T47D (cell line): ENCODE measurements at regions not wholly inside any gene's neighbourhood (a gene's known extent, or its start where the extent isn't known, plus 50 kb on each side); places are given as distances from the start of the nearest gene placed in this dataset.
"Not testable (repeated sequence)": the region's sequence is repeated elsewhere in the genome, so short reads cannot be mapped to it uniquely, and the experiment has no call there.

ENCODE experiments used
- DNase-seq, 2 experiments: peaks; one replicate each; pipeline versions ENCODE4 v3.0.0 to v3.0.0-alpha.2; 2011 to 2012; ENCODE audit warnings: low read depth in 1 of 2, low spot score in 1 of 2
- JUND ChIP-seq: IDR thresholded peaks from 2 replicates; pipeline ENCODE4 v1.6.1; 2012; ENCODE audit warnings: low read depth
- in situ Hi-C: cut with HindIII; loops from 2 replicates; pipeline ENCODE4 v1.10.0; 2016; ENCODE audit warnings: low sequenced_read_pairs, low pct_unique_long_range_greater_than_20kb

GRCh38 chr13:62799931-62800436, 1384.3 kb upstream of the PCDH20 start:
- DNase-seq, result no peak
- in situ Hi-C loops, result no loop called here
- TF ChIP-seq JUND, result no peak

DNA sequence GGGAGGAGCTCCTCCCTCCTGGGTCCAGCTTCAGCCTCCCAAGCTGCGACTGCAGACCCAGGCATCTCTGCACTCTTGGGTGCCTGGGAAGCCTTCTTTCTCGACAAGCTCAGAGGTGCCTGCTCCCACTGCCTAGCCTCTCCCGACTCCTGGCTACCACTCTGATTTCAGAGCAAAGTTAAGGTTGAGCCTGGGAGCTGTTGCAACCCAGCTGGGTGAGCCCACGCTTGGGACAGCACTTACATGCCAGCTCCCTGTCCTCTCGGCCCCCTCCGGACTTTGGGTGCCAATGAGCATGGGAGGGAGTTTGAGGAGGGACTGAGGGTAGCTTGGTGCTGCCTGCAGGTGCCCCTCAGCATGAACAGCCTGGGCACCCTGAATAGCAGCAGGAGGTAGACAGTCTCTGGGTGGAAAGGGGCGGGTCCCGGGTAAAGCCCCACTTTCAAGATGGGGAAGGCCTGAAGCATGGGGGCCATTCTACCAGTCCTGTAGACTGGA, 1383.4 kb upstream of the PCDH20 start:
- TF ChIP-seq JUND, result no peak
- DNase-seq, result no peak
- in situ Hi-C loops, result no loop called here

- no peak for DNase-seq
- no peak for TF ChIP-seq JUND
- in situ Hi-C loops, result no loop called here
Measured at GRCh38 chr13:62793850-62794249, 1378.2 kb upstream of the PCDH20 start.

- in situ Hi-C loops, result no loop called here
- DNase-seq, result no peak
- TF ChIP-seq JUND, result no peak
Measured at GRCh38 chr13:62781866-62782265, 1366.2 kb upstream of the PCDH20 start.

GRCh38 chr13:62779161-62779560, 1363.5 kb upstream of the PCDH20 start:
- no peak for DNase-seq
- in situ Hi-C loops, result no loop called here
- no peak for TF ChIP-seq JUND

GRCh38 chr13:62767473-62767872, 1351.8 kb upstream of the PCDH20 start:
- no peak for DNase-seq
- in situ Hi-C loops, result no loop called here
- TF ChIP-seq JUND, result no peak

- in situ Hi-C loops, result no loop called here
- no peak for DNase-seq
- TF ChIP-seq JUND, result no peak
Measured at GRCh38 chr13:62760724-62761123, 1345.1 kb upstream of the PCDH20 start.

- DNase-seq, result no peak
- in situ Hi-C loops, result no loop called here
- no peak for TF ChIP-seq JUND
Measured at GRCh38 chr13:62747629-62748028, 1332.0 kb upstream of the PCDH20 start.

DNA sequence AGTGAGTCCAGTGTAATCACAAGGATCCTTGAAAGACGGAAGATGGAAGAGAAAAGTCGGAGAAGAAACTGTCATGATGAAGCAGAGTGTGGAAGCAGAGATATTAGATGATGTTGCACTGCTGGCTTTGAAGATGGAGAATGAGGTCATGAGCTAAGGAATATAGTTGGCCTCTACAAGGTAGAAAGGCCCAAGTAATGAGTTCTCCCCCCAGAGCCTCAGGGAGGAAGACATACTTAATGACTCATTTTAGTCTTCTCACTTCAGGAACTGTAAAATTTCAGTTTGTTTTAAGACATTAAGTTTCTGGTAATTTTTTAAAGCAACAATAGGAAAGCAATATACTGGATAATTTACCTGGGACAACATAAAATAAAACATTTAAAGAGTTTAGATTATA, 1331.5 kb upstream of the PCDH20 start:
- in situ Hi-C loops, result no loop called here
- DNase-seq, result no peak
- TF ChIP-seq JUND, result no peak

DNA sequence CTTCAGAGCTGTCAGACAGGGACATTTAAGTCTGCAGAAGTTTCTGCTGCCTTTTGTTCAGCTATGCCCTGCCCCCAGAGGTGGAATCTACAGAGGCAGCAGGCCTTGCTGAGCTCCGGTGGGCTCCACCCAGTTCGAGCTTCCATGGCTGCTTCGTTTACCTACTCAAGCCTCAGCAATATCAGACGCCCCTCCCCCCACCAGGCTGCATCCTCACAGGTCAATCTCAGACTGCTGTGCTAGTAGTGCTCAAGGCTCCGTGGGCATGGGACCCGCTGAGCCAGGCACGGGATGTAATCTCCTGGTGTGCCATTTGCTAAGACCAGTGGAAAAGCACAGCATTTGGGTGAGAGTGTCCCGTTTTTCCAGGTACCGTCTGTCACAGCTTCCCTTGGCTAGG, 1314.1 kb upstream of the PCDH20 start:
- in situ Hi-C loops, DNase-seq: not testable (repeated sequence)

GRCh38 chr13:62721893-62722292, 1306.2 kb upstream of the PCDH20 start:
- no peak for DNase-seq
- in situ Hi-C loops, result no loop called here
- TF ChIP-seq JUND, result no peak

GRCh38 chr13:62711948-62712347, 1296.3 kb upstream of the PCDH20 start:
- DNase-seq, in situ Hi-C loops: not testable (repeated sequence)

DNA sequence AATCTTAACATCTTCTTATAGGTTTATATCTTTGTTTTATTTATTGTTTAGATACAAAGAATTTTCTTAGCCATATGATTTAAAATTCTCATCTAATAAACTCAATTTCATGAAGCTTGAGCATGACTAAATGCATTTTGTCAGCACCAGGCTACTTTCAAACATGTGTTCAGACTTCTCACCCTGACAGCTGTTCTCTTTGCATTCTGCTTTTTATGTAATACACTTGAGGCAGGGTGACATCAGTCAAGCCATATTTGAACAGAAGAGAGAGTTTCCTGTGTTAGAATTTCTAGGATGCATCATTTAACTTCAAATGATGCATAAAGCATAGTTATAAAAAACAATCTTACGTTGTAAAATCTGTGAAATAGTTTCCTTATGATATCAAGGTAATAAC, 1295.1 kb upstream of the PCDH20 start:
- in situ Hi-C loops, result no loop called here

GRCh38 chr13:62706048-62706447, 1290.4 kb upstream of the PCDH20 start:
- no peak for TF ChIP-seq JUND
- DNase-seq, result no peak
- in situ Hi-C loops, result no loop called here

More for the DNA sequence above, 1295.1 kb upstream of the PCDH20 start:
- DNase-seq, result no peak
- TF ChIP-seq JUND, result no peak
